ENCODE measurements at regions not wholly inside any gene's neighbourhood (a gene's known extent, or its start where the extent isn't known, plus 50 kb on each side); places are given as distances from the start of the nearest gene placed in this dataset.

- Mint-ChIP-seq H3K9me3 (no peaks in the 10 kb centered on the region), H3K4me3 (no peak overlapping the region), H3K36me3 (ENCODE audit: low read depth) (no peaks in the 10 kb centered on the region), H3K27me3 (ENCODE audit: insufficient read depth, low read depth, poor library complexity) (no peaks in the 10 kb centered on the region), H3K27ac (no peak overlapping the region), H3K4me1 (peaks cover 6% of the 10 kb centered on the region; the same call in 1 of the 3 replicates)
- H2AFZ ChIP-seq = no peak overlapping the region
- DNase-seq (ENCODE audit: low spot score) (no peak), ATAC-seq (no peak)
- H3K9me2 ChIP-seq (ENCODE audit: insufficient read depth) = no peaks in the 10 kb centered on the region
- no peaks in the 10 kb centered on the region for H3K79me2 ChIP-seq (replicated peaks; ENCODE audit: insufficient read depth)
- TF ChIP-seq, protein P1, sequence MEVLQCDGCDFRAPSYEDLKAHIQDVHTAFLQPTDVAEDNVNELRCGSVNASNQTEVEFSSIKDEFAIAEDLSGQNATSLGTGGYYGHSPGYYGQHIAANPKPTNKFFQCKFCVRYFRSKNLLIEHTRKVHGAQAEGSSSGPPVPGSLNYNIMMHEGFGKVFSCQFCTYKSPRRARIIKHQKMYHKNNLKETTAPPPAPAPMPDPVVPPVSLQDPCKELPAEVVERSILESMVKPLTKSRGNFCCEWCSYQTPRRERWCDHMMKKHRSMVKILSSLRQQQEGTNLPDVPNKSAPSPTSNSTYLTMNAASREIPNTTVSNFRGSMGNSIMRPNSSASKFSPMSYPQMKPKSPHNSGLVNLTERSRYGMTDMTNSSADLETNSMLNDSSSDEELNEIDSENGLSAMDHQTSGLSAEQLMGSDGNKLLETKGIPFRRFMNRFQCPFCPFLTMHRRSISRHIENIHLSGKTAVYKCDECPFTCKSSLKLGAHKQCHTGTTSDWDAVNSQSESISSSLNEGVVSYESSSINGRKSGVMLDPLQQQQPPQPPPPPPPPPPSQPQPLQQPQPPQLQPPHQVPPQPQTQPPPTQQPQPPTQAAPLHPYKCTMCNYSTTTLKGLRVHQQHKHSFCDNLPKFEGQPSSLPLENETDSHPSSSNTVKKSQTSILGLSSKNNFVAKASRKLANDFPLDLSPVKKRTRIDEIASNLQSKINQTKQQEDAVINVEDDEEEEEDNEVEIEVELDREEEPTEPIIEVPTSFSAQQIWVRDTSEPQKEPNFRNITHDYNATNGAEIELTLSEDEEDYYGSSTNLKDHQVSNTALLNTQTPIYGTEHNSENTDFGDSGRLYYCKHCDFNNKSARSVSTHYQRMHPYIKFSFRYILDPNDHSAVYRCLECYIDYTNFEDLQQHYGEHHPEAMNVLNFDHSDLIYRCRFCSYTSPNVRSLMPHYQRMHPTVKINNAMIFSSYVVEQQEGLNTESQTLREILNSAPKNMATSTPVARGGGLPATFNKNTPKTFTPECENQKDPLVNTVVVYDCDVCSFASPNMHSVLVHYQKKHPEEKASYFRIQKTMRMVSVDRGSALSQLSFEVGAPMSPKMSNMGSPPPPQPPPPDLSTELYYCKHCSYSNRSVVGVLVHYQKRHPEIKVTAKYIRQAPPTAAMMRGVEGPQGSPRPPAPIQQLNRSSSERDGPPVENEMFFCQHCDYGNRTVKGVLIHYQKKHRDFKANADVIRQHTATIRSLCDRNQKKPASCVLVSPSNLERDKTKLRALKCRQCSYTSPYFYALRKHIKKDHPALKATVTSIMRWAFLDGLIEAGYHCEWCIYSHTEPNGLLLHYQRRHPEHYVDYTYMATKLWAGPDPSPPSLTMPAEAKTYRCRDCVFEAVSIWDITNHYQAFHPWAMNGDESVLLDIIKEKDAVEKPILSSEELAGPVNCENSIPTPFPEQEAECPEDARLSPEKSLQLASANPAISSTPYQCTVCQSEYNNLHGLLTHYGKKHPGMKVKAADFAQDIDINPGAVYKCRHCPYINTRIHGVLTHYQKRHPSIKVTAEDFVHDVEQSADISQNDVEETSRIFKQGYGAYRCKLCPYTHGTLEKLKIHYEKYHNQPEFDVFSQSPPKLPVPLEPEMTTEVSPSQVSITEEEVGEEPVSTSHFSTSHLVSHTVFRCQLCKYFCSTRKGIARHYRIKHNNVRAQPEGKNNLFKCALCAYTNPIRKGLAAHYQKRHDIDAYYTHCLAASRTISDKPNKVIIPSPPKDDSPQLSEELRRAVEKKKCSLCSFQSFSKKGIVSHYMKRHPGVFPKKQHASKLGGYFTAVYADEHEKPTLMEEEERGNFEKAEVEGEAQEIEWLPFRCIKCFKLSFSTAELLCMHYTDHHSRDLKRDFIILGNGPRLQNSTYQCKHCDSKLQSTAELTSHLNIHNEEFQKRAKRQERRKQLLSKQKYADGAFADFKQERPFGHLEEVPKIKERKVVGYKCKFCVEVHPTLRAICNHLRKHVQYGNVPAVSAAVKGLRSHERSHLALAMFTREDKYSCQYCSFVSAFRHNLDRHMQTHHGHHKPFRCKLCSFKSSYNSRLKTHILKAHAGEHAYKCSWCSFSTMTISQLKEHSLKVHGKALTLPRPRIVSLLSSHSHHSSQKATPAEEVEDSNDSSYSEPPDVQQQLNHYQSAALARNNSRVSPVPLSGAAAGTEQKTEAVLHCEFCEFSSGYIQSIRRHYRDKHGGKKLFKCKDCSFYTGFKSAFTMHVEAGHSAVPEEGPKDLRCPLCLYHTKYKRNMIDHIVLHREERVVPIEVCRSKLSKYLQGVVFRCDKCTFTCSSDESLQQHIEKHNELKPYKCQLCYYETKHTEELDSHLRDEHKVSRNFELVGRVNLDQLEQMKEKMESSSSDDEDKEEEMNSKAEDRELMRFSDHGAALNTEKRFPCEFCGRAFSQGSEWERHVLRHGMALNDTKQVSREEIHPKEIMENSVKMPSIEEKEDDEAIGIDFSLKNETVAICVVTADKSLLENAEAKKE (CRISPR knock-in tag; IDR thresholded peaks at IDR 0.05) = no peak
- TF ChIP-seq ZNF331 (CRISPR knock-in tag; IDR thresholded peaks at IDR 0.05; ENCODE audit: low read depth) = no peak
- no peaks in the 10 kb centered on the region for H3F3A ChIP-seq (replicated peaks; ENCODE audit: low read depth)
- H3K27ac ChIP-seq (ENCODE audit: low read depth) = no peak overlapping the region
- no peaks in the 10 kb centered on the region for H3K27me3 ChIP-seq (ENCODE audit: insufficient read depth)
- H3K36me3 ChIP-seq (ENCODE audit: insufficient read depth) = no peaks in the 10 kb centered on the region
- H4K20me1 ChIP-seq (replicated peaks; ENCODE audit: insufficient read depth) = no peaks in the 10 kb centered on the region
- no peak overlapping the region for H3K4me3 ChIP-seq
- no peak overlapping the region for H3K4me2 ChIP-seq
- H3K4me1 ChIP-seq (ENCODE audit: insufficient read depth) = no peaks in the 10 kb centered on the region
Observed at GRCh38 chrX:19213610-19214152, 91.4 kb upstream of the ADGRG2 start.

- no peaks in the 10 kb centered on the region for H3K9me3 Mint-ChIP-seq
- Histone ChIP-seq H3K4me2 (no peak overlapping the region), H3K4me3 (no peak overlapping the region), H3K27me3 (ENCODE audit: insufficient read depth) (no peaks in the 10 kb centered on the region), H2AFZ (no peak overlapping the region), H3K4me1 (ENCODE audit: insufficient read depth) (no peaks in the 10 kb centered on the region), H4K20me1 (replicated peaks; ENCODE audit: insufficient read depth) (no peaks in the 10 kb centered on the region), H3F3A (replicated peaks; ENCODE audit: low read depth) (no peaks in the 10 kb centered on the region), H3K79me2 (replicated peaks; ENCODE audit: insufficient read depth) (no peaks in the 10 kb centered on the region), H3K27ac (ENCODE audit: low read depth) (no peak overlapping the region), H3K9me2 (ENCODE audit: insufficient read depth) (no peaks in the 10 kb centered on the region), H3K36me3 (ENCODE audit: insufficient read depth) (no peaks in the 10 kb centered on the region)
- no peaks in the 10 kb centered on the region for H3K36me3 Mint-ChIP-seq (ENCODE audit: low read depth)
- no peak overlapping the region for H3K4me3 Mint-ChIP-seq
- no peak overlapping the region for H3K27ac Mint-ChIP-seq
- H3K27me3 Mint-ChIP-seq (ENCODE audit: insufficient read depth, low read depth, poor library complexity) = no peaks in the 10 kb centered on the region
- TF ChIP-seq POLR2AphosphoS5 (IDR thresholded peaks at IDR 0.05; ENCODE audit: low read depth) (no peak), JUNB (IDR thresholded peaks at IDR 0.05; ENCODE audit: unreplicated experiment) (no peak), CTCF (conservative IDR thresholded peaks at IDR 0.05; ENCODE audit: low read depth in 2 of 2) (no peak), EZH2 (IDR thresholded peaks at IDR 0.05; ENCODE audit: low read depth, unreplicated experiment) (no peak), ZNF331 (CRISPR knock-in tag; IDR thresholded peaks at IDR 0.05; ENCODE audit: low read depth) (no peak)
- TF ChIP-seq, protein P2, sequence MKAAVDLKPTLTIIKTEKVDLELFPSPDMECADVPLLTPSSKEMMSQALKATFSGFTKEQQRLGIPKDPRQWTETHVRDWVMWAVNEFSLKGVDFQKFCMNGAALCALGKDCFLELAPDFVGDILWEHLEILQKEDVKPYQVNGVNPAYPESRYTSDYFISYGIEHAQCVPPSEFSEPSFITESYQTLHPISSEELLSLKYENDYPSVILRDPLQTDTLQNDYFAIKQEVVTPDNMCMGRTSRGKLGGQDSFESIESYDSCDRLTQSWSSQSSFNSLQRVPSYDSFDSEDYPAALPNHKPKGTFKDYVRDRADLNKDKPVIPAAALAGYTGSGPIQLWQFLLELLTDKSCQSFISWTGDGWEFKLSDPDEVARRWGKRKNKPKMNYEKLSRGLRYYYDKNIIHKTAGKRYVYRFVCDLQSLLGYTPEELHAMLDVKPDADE (IDR thresholded peaks at IDR 0.05) = no peak
- ATAC-seq (no peak), DNase-seq (ENCODE audit: low spot score) (no peak)
- H3K4me1 Mint-ChIP-seq = peaks cover 6% of the 10 kb centered on the region; the same call in 1 of the 3 replicates
Observed at GRCh38 chrX:19214311-19214710, 92.0 kb upstream of the ADGRG2 start.

Data from GM23338 (cell line).